Activated CD4-positive, alpha-beta T cell treated with anti-CD3 and anti-CD28 coated beads for 24 hours (primary cell): ENCODE measurements at regions not wholly inside any gene's neighbourhood (a gene's known extent, or its start where the extent isn't known, plus 50 kb on each side); places are given as distances from the start of the nearest gene placed in this dataset.

Experiments used
- DNase-seq, 2 donors: peaks; one replicate each; pipeline ENCODE4 v3.0.0-alpha.2; 2020; ENCODE audit warnings: low read depth in 2 of 2

DNA sequence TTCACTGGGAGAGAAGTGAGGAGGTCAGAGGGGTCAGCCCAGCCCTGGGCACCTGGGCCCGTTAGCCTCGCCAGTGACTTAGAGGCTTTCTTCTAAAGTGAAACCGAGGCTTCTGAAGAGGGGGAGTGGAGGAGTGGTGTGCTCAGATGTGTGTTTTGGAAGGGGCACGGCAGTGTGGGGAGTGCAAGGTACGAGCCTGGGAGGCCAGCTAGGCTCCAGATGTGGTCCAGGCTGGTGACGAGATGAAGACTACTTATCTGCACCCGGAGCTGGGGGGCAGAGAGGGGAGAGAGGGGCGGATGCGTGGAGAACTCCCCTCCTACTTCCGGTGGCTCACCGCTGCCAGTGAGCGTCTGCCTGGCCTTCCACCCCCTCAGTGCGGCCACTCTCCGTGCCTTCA, 371.3 kb upstream of the HS6ST1 start:
- no peak for DNase-seq

DNA sequence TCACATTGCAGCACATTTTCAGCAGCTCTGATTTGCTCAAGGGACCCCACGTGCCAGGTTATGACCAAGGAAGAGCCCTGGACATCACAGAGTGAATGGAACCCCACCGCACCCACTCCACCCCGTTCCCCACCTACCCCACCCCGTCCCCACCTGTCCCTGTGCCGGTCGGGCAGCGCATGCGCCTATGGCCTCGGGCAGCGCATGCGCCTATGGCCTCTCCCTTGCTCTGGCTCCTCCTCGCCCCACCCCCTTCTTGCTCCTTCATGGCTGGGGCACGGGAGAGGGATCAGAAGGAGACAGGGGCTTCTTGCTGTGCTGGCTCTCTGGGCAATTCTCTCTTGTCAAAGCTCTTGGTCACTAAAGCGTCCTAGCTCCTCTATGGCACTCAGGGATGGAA, 371.8 kb upstream of the HS6ST1 start:
- no peak for DNase-seq

DNA sequence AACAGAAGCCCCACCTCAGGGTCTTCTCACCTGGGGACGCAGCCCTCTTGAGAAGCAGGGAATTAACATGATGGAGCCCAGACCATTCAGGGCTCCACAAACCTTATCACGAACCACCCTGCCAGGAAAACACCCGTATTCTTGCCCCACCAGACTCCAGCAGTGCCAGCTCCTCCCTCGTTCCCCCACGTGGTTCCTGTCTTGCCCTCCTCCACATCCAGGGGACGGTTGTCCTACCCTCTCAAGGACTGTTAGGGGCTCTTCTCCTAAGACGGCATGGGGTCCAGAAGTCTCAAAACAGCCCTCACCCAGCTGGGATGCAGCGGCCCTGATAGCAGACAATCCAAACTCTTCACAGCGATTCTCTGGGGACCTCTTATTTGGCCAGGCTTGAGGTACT, 372.2 kb upstream of the HS6ST1 start:
- no peak for DNase-seq

DNA sequence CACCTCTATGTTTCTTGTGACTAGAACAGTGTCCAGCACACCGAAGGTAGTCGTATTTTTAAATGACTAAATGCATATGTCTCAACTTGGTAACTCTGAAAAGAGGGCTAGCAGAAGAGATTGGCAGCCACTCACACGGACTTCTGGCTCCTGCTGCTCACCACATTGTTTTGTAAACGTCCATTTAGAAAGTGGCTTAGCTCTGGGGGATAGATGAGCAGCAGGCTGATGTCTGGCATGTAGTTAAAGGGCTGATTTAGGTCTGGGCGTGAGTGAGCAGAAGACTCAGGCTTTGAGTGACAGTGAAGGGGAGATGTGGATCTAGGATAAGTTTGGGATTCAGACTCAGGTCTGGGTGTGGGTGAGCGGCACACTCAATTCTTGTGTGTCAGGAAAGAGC, 372.9 kb upstream of the HS6ST1 start:
- no peak for DNase-seq

DNA sequence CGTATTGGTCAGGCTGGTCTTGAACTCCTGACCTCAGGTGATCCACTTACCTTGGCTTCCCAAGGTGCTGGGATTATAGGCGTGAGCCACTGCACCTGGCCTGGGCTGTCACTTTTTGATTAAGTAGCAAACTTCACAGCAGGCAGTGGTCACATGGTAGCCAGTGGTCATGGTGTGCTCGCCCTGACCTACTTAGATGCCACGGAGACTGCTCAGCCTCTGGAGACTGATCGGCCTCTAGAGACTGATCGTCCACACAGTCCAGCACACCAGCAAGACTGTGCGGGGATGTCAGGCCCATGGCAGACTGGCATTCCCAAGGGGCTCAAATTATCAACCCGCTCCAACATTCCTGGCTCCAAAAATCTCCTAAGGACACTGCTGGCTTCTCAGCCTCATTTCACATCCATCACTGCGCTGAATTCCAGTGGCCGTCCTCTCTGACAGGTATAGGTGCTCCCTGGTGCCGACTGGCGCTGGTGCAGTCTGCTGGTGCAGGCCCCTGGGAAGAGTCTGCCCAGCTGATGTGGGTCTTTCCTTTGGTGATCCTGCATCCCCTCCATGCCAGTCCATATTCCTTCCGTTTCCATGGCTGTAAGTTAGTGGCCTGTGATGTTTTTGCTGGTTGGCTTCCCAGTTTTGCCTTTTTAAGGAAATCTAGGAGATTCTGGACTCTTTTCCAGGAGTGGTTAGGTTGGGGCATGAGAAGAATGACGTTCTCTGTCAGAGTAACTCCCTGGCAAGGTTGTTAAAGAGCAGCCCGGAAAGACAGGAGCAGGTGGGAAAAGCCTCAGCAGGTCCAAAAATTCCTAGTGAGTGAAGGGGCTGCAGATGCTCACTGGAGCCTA, 374.5 kb upstream of the HS6ST1 start:
- no peak for DNase-seq

DNA sequence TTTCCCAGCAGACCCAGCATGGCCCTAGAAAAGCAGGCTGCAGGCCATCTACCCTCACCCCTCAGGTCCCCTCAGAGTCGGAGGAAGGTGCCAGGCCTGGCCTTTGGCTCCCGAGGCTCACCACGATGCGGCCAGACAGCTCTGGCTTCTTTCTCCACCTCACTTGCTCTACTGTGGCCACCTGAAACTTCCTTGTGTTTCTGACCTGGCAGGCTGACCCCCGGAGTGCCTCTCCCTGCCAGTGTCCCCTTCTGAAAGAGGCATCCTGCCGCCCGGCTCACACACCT, 375.0 kb upstream of the HS6ST1 start:
- DNase-seq: no peak

DNA sequence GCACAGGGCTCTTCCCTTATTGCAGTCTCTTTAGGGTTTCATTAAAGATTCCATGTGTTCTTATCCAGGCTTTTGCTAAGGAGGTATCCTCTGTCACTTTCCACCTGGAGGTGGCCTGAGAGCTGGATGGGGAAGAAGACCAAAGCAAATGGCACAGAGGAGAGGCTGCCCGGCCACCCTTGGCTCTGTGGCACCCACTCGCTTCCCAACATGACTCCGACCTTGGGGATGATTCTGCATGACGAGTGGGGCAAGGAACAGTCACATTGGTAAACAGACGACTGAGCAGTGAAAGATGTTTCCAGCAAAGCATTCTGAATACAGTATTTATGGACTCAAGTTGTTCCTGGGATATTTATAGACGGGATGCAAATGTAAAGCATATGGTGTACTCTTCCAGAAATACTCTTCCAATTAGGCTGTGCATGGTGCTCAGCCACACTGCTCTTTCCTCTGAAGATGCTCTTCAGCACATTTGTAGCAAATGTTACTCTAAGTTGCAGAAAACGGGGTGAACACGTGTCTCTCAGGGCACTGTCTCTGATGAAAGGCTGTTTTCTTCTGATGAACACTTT, 377.1 kb upstream of the HS6ST1 start:
- DNase-seq: no peak

DNA sequence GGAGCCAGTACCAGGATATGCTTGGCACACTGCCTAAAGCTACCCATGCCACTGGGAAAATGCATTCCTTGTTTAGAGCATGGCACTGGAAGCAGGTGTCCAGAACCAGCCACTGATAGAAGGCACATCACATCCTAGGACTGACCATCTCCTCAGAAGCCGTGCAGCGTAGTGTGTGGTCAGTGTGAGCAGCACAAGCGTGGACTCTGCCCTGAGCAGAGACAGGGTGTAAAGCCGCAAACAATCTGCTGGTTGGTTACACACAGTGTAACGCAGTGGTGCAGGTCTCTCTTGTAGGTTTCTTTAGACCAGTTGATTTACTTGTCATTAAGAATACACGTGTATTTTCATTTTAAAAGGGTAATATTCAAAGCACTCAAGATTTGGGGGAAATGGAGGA, 377.8 kb upstream of the HS6ST1 start:
- no peak for DNase-seq

DNA sequence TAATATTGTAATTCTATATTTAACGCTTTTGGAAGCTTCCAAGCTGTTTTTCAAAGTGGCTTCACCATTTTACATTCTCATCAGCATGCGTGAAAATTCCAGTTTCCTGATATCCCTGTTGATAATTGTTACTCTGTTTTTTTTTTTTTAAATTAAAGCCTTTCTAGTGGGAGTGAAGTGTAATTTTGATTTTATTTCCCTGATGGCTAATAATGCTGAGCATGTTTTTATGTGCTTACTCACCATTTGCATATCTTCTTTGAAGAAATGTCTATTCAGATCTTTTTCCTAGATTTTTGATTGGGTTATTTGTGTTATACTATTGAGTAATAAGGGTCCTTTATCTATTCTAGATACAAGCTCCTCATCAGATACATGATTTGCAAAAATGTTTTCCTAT, 382.8 kb upstream of the HS6ST1 start:
- no peak for DNase-seq

DNA sequence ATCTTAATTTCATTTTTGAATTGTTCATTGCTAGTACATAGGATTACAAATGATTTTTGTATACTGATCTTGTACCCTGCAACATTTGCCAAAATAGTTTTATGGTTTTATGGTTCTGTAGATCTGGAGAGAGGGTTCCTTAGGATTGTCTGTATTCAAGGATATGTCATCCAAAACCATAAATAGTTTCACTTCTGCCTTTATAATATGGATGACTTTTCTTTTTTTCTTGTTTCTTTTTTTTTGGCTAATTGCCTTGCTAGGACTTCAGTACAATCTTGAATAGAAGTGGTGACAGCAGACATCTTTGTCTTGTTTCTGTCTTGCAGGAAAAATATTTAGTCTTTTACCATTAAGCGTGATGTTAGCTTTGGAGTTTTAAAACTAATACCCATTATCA, 383.9 kb upstream of the HS6ST1 start:
- DNase-seq: no peak

DNA sequence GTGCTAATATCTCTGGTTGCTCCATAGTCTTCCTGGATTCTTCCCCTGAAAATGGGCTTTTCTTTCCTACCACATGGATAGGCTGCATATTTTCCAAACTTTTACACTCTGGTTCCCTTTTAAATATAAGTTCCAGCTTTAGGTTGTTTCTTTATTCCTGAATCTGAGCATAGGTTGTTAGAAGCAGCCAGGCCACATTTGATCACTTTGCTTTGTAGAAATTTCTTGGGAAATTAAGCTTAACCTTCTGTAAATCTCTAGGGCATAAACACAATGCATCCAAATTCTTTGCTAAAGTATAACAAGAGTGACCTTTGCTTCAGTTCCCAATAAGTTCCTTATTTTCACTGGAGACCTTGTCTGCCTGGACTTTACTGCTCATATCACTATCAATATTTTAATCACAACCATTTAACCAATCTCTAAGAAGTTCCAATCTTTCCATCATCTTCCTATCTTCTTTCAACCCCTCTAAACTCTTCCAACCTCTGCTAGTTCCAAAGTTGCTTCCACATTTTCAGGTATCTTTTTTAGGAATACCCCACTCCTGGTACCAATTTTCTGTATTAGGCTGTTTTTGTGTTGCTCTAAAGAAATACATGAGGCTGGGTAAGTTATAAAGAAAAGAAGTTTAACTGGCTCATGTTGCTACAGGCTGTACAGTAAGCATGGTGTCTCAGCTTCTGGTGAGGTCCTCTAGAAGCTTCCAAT, 389.6 kb upstream of the HS6ST1 start:
- DNase-seq: no peak

DNA sequence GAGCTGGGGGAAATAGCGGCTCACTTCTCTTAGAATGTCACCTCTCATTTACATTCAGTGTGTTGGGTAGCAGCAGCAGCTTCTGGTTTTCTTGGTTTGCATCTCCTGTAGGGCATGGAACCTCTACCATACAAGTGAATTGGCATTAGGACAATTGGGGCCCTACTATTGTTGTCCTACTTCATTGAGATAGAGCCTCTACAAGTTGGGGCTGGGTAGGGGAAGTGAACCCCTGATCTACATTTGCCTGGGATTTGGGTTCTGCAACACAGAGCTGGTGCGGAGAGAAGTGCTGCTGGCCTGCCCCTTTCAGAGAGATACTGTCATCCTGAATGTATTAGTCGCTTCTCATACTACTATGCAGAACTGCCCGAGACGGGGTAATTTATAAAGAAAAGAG, 391.6 kb upstream of the HS6ST1 start:
- no peak for DNase-seq

DNA sequence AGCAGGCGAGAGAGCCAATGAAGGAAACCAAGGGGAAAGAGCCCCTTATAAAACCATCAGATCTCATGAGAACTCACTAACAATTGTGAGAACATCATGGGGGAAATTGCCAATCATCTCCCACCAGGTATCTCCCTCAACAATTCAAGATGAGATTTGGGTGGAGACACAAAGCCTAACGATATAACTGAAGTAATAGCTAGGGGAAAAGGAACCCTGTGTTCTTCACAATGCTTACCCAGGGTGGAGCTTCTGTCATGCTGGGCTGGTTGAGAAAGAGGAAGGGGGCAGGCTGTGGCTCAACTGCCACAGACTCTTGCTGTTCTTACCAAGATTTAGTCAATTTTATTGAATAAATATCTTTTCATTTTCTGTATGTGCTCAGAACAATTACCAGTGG, 392.1 kb upstream of the HS6ST1 start:
- no peak for DNase-seq

DNA sequence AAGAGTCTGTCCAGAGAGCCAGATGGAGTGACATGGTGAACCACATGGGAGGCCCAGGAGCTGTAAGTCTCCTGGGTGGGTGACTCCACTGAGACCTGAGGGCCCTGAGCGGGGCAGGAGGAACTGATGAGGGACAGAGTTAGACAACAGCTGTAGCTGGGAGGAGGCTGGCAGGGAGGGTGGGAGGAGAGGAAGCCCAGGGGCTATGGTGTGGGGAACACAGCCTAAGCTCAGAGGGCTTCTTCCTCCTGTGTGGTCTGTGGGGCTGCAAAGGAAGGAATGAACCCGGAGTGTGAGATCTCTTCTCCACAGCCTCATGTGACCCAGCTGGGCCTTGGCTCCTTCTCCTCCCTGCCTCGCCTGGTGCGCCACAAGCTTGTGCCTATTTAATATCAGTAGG, 395.6 kb upstream of the HS6ST1 start:
- no peak for DNase-seq

DNA sequence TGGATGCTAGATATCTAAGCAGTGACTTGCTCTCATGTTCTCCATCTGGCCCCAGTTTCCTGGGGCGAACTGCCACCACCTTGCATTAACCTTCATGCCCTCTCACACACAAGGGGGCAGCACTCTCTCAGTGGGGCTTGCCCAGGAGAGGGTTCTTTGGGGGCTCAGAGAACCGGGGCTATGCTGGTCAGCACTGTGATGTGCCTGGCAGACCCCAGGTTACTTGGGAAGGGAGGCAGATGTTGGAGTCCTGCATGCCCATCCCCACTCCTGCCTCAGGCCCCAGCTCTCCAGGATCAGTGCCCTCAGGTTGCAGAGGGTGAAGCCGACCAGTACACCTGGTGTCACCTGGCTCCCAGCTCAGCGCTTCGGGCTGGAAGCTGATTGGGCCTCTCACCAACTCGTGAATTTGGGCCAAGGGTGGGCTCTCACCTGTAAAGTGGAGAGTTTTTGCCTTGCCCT, 396.2 kb upstream of the HS6ST1 start:
- DNase-seq: no peak

DNA sequence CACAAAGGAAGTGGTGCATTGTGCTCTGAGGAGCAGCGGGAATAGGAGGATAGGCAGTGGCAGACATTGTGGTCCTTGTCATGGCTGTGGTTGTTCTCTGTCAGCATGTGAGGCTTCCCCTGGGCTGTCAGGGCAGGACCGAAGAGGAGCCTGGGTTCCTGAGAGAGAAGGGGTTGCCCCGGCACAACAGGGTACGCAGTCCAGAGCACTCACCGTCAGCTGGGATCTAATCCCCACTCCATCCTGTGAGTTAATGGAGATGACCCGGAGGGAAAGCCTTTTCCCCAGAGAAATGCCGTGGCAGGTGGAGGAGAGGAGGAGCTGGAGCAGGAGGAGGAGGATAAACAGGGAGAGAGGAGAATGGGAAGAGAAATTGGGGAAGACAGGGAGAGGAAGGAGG, 396.7 kb upstream of the HS6ST1 start:
- no peak for DNase-seq

DNA sequence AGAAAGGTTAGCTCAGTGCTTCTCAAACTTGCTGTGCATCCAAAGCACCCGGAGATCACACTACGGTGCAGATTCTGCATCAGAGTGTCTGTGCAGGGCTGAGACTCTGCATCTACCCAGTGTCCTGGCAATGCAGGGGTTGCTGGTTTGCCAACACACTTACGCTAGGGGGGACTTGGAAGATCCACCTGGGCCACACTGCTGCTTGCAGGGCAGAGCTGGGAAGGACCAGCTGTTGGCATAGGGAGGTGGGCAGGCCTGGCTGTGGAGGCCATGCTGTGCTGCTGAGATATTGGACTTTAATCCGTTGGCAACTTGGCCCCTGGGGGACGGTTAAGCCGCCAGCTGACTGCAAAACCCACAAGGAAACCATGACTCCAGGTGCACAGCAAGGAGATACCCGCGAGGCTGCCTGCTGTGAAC, 397.6 kb upstream of the HS6ST1 start:
- no peak for DNase-seq

DNA sequence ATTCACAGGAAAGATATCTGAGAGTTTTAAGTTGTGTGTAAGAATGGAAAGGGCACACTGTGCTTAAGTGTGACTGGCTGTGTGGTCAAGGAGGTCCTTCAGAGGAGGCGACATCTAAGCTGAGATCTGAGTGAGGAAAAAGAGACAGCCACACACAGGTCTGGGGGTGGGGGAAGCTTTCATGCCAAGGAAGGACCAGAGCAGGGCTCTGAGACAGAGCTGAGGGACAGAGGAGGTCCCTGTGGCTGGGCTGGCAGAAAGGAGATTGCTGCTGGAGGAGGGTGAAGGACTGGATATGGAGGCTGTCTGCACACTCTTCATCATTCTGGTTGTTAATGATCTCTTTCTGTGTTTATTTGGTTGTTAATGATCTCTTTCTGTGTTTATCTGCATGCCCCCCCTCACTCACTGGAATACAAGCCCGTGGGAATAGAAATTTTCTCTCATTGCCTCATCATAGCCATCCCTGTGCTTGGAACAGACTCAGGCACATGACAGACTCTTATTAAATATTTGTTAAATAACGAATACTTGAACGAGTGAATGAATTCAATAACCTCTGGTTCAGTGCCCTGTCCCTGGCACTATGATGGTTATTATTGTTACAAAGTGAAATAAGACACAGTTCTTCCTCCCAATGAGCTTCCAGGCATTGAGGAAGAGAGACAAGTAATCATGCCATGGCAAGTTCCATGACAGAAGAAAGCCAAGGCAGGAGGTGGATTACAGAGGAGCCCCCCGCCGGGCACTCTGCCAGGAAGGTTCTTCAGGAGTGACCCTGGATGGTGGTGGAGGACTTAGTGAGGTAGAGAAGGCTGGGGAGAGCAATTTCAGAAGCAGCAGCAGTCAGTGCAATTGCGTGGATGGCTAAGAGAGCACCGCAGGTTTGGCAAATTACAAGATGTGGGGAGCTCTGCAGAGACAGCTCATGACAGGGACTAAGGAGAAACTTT, 399.4 kb upstream of the HS6ST1 start:
- DNase-seq: no peak

DNA sequence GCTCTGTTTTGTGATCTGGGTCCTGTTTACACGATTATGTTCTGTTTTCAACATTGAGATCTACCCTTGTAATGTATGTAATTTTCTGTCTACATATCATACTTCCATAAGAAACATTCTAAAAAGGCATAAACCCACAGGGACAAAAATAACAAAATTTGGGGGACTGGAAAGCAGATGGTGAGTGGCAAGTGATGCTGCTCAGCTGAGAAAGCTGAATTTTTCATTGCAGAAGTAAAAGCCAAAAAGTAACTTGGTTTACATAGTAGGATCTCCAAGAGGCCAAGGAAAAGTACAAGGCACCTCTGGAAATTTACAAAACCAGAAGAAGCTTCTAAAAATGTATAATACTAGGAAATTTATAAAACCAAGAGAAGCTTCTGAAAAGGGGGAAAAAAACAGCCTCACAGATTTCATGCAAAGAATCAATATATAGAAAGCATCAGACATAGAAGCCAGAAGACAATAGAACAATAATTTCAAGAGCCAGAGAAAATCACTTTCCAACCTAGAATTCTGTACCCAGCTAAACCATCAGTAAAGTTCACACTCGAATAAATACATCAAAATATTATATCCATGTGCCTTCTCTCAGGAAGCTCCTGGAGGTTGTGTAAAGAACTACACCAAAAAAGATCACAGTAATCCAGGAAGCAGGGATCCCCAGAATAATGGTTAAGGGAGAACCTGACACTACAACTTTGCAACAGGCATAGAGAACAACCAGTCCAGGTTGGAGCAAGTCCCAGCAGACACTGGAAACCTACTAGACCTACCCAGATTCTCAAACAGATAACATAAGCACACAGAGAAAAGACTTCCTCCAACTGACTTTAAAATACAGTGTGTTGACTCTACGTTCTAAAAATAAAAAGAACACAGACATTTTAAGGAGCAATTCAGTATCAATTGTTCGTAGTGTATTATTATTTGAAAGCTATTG, 401.7 kb upstream of the HS6ST1 start:
- DNase-seq: no peak

DNA sequence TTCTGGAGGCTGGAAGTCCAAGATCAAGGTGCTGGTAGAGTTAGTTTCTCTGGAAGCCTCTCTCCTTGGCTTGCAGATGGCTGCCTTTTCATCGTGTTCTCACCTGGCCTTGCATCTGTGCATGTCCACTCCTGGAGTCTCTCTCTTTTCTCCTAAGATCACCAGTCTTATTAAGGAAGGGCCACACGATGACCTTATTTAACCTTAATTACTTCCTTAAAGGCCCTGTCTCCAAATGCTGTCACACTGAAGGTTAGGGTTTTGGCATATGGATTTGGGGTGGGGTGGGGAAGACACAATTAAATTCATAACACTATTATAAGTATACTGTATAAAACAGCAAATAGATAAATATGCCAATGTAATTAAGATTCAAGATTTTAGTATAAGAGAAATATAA, 402.4 kb upstream of the HS6ST1 start:
- DNase-seq: no peak

DNA sequence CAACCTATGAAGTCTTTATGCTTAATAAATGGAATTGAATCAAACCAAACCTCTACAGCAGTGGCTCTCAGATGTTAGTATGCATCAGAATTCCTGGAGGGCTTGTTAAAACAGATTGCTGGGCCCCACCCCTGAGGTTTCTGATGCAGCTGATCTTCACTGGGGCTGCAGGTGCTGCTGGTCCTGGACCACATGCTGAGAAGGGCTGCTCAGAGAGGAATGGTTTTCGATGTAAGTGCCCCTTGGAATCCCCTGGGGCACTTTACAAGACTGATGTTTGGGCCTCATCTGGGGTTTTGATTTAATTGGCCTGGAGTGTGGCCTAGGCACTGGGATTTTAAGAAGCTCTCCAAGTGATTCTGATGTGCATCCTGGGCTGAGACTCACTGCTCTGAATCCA, 403.8 kb upstream of the HS6ST1 start:
- DNase-seq: no peak
